CD4-positive, CD25-positive, alpha-beta regulatory T cell (primary cell): ENCODE measurements at regions not wholly inside any gene's neighbourhood (a gene's known extent, or its start where the extent isn't known, plus 50 kb on each side); places are given as distances from the start of the nearest gene placed in this dataset.
A peak's percentile ranks its signal among the peaks of the same experiment; 100 is the strongest.

Experiments
- ATAC-seq, 2 donors: fragments of 150-1000 bp; cut with Tn5 transposase; one replicate each; pipeline ENCODE4 v1.10.0; 2021; ENCODE audit warnings: low read depth in 2 of 2, moderate number of reproducible peaks in 2 of 2, moderate library complexity in 1 of 2
- DNase-seq, 3 donors: peaks; one replicate each; pipeline versions ENCODE4 v3.0.0 to v3.0.0-alpha.2; 2012 to 2022; ENCODE audit warnings: mixed read lengths in 1 of 3
- H3K27ac ChIP-seq: one replicate; pipeline ENCODE4 v1.7.0; 2013; ENCODE audit warnings: mild to moderate bottlenecking, low read length; ENCODE audit not compliant: insufficient read depth, poor library complexity, severe bottlenecking
- H3K27me3 ChIP-seq: one replicate; pipeline ENCODE4 v1.7.0; 2013; ENCODE audit warnings: low read length; ENCODE audit not compliant: control insufficient read depth, insufficient read depth
- H3K36me3 ChIP-seq: one replicate; pipeline ENCODE4 v1.7.0; 2013; ENCODE audit warnings: mild to moderate bottlenecking, low read length, moderate library complexity; ENCODE audit not compliant: control insufficient read depth, insufficient read depth
- H3K4me1 ChIP-seq: 2 replicates; pipeline ENCODE4 v1.7.0; 2013; ENCODE audit warnings: mild to moderate bottlenecking, low read length; ENCODE audit not compliant: insufficient read depth, control insufficient read depth, poor library complexity, severe bottlenecking
- H3K4me3 ChIP-seq: one replicate; pipeline ENCODE4 v1.7.0; 2013; ENCODE audit warnings: low read depth, mild to moderate bottlenecking, low read length, moderate library complexity
- H3K9me3 ChIP-seq, 2 experiments: 1 replicate in 1 of 2; 2 replicates in 1 of 2; pipeline ENCODE4 v1.7.0; 2013; ENCODE audit warnings: low read length in 2 of 2, mild to moderate bottlenecking in 1 of 2, moderate library complexity in 1 of 2; ENCODE audit not compliant: control insufficient read depth in 2 of 2
- H3K27ac Mint-ChIP-seq, 3 donors: one replicate each; pipeline ENCODE4 v1.8.0; 2020 to 2022; ENCODE audit warnings: mild to moderate bottlenecking in 3 of 3, mixed read lengths in 3 of 3, moderate library complexity in 2 of 3
- H3K27me3 Mint-ChIP-seq: one replicate; pipeline ENCODE4 v1.8.0; 2022; ENCODE audit warnings: mild to moderate bottlenecking, mixed read lengths
- H3K36me3 Mint-ChIP-seq: one replicate; pipeline ENCODE4 v1.8.0; 2020; ENCODE audit warnings: mixed read lengths
- H3K4me1 Mint-ChIP-seq, 4 donors: one replicate each; pipeline ENCODE4 v1.8.0; 2020 to 2022; ENCODE audit warnings: mixed read lengths in 4 of 4, mild to moderate bottlenecking in 1 of 4
- H3K4me3 Mint-ChIP-seq, 4 donors: one replicate each; pipeline ENCODE4 v1.8.0; 2020 to 2022; ENCODE audit warnings: mild to moderate bottlenecking in 4 of 4, mixed read lengths in 4 of 4, moderate library complexity in 3 of 4
- H3K9me3 Mint-ChIP-seq, 7 donors: one replicate each; pipeline ENCODE4 v1.8.0; 2020 to 2022; ENCODE audit warnings: mixed read lengths in 7 of 7, mild to moderate bottlenecking in 3 of 7, moderate library complexity in 2 of 7

- Histone ChIP-seq H3K4me3 (no peak overlapping the region), H3K27ac (no peak overlapping the region), H3K9me3 (no peaks in the 10 kb centered on the region), H3K36me3 (no peaks in the 10 kb centered on the region), H3K4me1 (no peaks in the 10 kb centered on the region), H3K27me3 (peaks cover 2% of the 10 kb centered on the region)
- H3K27me3 Mint-ChIP-seq: peaks cover 10% of the 10 kb centered on the region
- H3K4me1 Mint-ChIP-seq: no peaks in the 10 kb centered on the region
- DNase-seq (no peak), ATAC-seq (no peak)
- H3K36me3 Mint-ChIP-seq: no peaks in the 10 kb centered on the region
- no peak overlapping the region for H3K4me3 Mint-ChIP-seq
- H3K27ac Mint-ChIP-seq: peak overlapping the region in 1 of 3 donors; percentile 16
- H3K9me3 Mint-ChIP-seq: peaks cover 0 to 3% (median 0%) of the 10 kb centered on the region in 7 donors
Observed at GRCh38 chr22:27123880-27124279, 466.5 kb downstream of the MIAT start.

- no peak overlapping the region for H3K4me3 ChIP-seq
- Mint-ChIP-seq H3K27ac (peak overlapping the region in 1 of 3 donors; percentile 16), H3K36me3 (no peaks in the 10 kb centered on the region), H3K4me3 (no peak overlapping the region), H3K4me1 (no peaks in the 10 kb centered on the region), H3K27me3 (peaks cover 10% of the 10 kb centered on the region), H3K9me3 (peaks cover 0 to 3% (median 0%) of the 10 kb centered on the region in 7 donors)
- no peaks in the 10 kb centered on the region for H3K4me1 ChIP-seq
- H3K27me3 ChIP-seq: peaks cover 2% of the 10 kb centered on the region
- H3K9me3 ChIP-seq: no peaks in the 10 kb centered on the region
- DNase-seq: no peak
- no peak for ATAC-seq
- H3K27ac ChIP-seq: no peak overlapping the region
- H3K36me3 ChIP-seq: no peaks in the 10 kb centered on the region
Observed at GRCh38 chr22:27124351-27124966, 467.1 kb downstream of the MIAT start.

- Histone ChIP-seq H3K9me3 (no peaks in the 10 kb centered on the region), H3K36me3 (no peaks in the 10 kb centered on the region), H3K27me3 (peaks cover 2% of the 10 kb centered on the region), H3K4me1 (no peaks in the 10 kb centered on the region), H3K4me3 (no peak overlapping the region), H3K27ac (no peak overlapping the region)
- Mint-ChIP-seq H3K9me3 (peaks cover 0 to 3% (median 0%) of the 10 kb centered on the region in 7 donors), H3K27me3 (peaks cover 10% of the 10 kb centered on the region), H3K4me1 (no peaks in the 10 kb centered on the region), H3K36me3 (no peaks in the 10 kb centered on the region), H3K27ac (no peak overlapping the region), H3K4me3 (no peak overlapping the region)
- ATAC-seq: no peak
- no peak for DNase-seq
Observed at GRCh38 chr22:27125539-27125938, 468.2 kb downstream of the MIAT start.

- Histone ChIP-seq H3K9me3 (no peaks in the 10 kb centered on the region), H3K4me3 (no peak overlapping the region), H3K27me3 (peaks cover 2% of the 10 kb centered on the region), H3K4me1 (no peaks in the 10 kb centered on the region), H3K36me3 (no peaks in the 10 kb centered on the region), H3K27ac (no peak overlapping the region)
- H3K9me3 Mint-ChIP-seq: no peaks in the 10 kb centered on the region
- no peak for DNase-seq
- no peak overlapping the region for H3K4me3 Mint-ChIP-seq
- no peaks in the 10 kb centered on the region for H3K4me1 Mint-ChIP-seq
- H3K27ac Mint-ChIP-seq: no peak overlapping the region
- H3K27me3 Mint-ChIP-seq: peaks cover 14% of the 10 kb centered on the region
- no peaks in the 10 kb centered on the region for H3K36me3 Mint-ChIP-seq
- no peak for ATAC-seq
Observed at GRCh38 chr22:27127911-27128310, 470.5 kb downstream of the MIAT start.

GRCh38 chr22:27128461-27129085, 471.2 kb downstream of the MIAT start:
- H3K36me3 ChIP-seq: no peaks in the 10 kb centered on the region
- Mint-ChIP-seq H3K9me3 (no peaks in the 10 kb centered on the region), H3K27me3 (peaks cover 15% of the 10 kb centered on the region), H3K4me1 (peaks cover 0 to 2% (median 0%) of the 10 kb centered on the region in 4 donors), H3K36me3 (no peaks in the 10 kb centered on the region), H3K27ac (peak overlapping the region in 1 of 3 donors; percentile 60), H3K4me3 (no peak overlapping the region)
- no peaks in the 10 kb centered on the region for H3K9me3 ChIP-seq
- no peak overlapping the region for H3K27ac ChIP-seq
- ATAC-seq (no peak), DNase-seq (no peak)
- H3K4me3 ChIP-seq: no peak overlapping the region
- no peaks in the 10 kb centered on the region for H3K4me1 ChIP-seq
- H3K27me3 ChIP-seq: peaks cover 2% of the 10 kb centered on the region

GRCh38 chr22:27129266-27129665, 471.9 kb downstream of the MIAT start:
- H3K27ac ChIP-seq: no peak overlapping the region
- H3K4me3 ChIP-seq: no peak overlapping the region
- no peak overlapping the region for H3K4me3 Mint-ChIP-seq
- H3K9me3 ChIP-seq: no peaks in the 10 kb centered on the region
- peaks cover 17% of the 10 kb centered on the region for H3K27me3 Mint-ChIP-seq
- H3K36me3 Mint-ChIP-seq: no peaks in the 10 kb centered on the region
- H3K9me3 Mint-ChIP-seq: no peaks in the 10 kb centered on the region
- ATAC-seq (no peak), DNase-seq (no peak)
- H3K4me1 Mint-ChIP-seq: peaks cover 0 to 5% (median 0%) of the 10 kb centered on the region in 4 donors
- H3K36me3 ChIP-seq: no peaks in the 10 kb centered on the region
- H3K27ac Mint-ChIP-seq: no peak overlapping the region
- H3K4me1 ChIP-seq: no peaks in the 10 kb centered on the region
- peaks cover 2% of the 10 kb centered on the region for H3K27me3 ChIP-seq

- peaks cover under 1% of the 10 kb centered on the region for H3K27me3 ChIP-seq
- Mint-ChIP-seq H3K4me1 (peaks cover 0 to 5% (median 0%) of the 10 kb centered on the region in 4 donors), H3K27me3 (peaks cover 17% of the 10 kb centered on the region), H3K9me3 (no peaks in the 10 kb centered on the region), H3K4me3 (no peak overlapping the region), H3K27ac (no peak overlapping the region), H3K36me3 (no peaks in the 10 kb centered on the region)
- ATAC-seq: no peak
- no peak overlapping the region for H3K27ac ChIP-seq
- DNase-seq: no peak
- H3K4me1 ChIP-seq: no peaks in the 10 kb centered on the region
- H3K4me3 ChIP-seq: no peak overlapping the region
- H3K36me3 ChIP-seq: no peaks in the 10 kb centered on the region
- no peaks in the 10 kb centered on the region for H3K9me3 ChIP-seq
Observed at GRCh38 chr22:27130906-27131305, 473.5 kb downstream of the MIAT start.

GRCh38 chr22:27131346-27131745, 474.0 kb downstream of the MIAT start:
- H3K27ac ChIP-seq: no peak overlapping the region
- H3K4me1 Mint-ChIP-seq: peaks cover 0 to 5% (median 0%) of the 10 kb centered on the region in 4 donors
- DNase-seq (no peak), ATAC-seq (no peak)
- no peaks in the 10 kb centered on the region for H3K36me3 Mint-ChIP-seq
- no peaks in the 10 kb centered on the region for H3K9me3 ChIP-seq
- no peaks in the 10 kb centered on the region for H3K4me1 ChIP-seq
- no peak overlapping the region for H3K4me3 Mint-ChIP-seq
- H3K27me3 ChIP-seq: no peaks in the 10 kb centered on the region
- H3K27ac Mint-ChIP-seq: no peak overlapping the region
- H3K9me3 Mint-ChIP-seq: no peaks in the 10 kb centered on the region
- no peaks in the 10 kb centered on the region for H3K36me3 ChIP-seq
- H3K27me3 Mint-ChIP-seq: peaks cover 17% of the 10 kb centered on the region
- H3K4me3 ChIP-seq: no peak overlapping the region
